HG02571 (cell line): ENCODE measurements at regions not wholly inside any gene's neighbourhood (a gene's known extent, or its start where the extent isn't known, plus 50 kb on each side); places are given as distances from the start of the nearest gene placed in this dataset.
"Not testable (repeated sequence)": the region's sequence is repeated elsewhere in the genome, so short reads cannot be mapped to it uniquely, and the experiment has no call there.

Experiments
- ATAC-seq: cut with Tn5 transposase; IDR thresholded peaks from one replicate; pipeline ENCODE4 v1.9.1; 2021; ENCODE audit warnings: mild to moderate bottlenecking, moderate library complexity; ENCODE audit not compliant: unreplicated experiment

- ATAC-seq, result no peak
These were observed 1527.1 kb upstream of the PRR20A start for GRCh38 chr13:55613429-55614187.

DNA sequence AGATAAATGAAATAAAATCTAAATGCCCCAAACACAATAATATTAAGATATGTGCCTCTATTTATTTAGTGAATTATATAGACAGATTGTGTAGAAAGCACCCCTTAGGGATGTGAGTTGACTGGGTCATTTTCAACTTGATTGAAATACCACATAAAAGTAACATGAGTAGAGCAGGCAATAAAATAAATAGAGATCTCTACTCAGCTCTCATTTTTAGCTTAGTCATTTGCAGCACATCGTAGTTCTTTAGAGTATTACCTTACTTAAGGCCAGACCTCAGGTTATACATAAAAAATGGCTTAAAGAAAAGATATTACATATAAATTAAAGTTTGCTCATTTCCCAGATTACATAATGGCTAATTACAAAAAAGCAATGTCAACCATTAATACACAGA, 1525.6 kb upstream of the PRR20A start:
- no peak for ATAC-seq

DNA sequence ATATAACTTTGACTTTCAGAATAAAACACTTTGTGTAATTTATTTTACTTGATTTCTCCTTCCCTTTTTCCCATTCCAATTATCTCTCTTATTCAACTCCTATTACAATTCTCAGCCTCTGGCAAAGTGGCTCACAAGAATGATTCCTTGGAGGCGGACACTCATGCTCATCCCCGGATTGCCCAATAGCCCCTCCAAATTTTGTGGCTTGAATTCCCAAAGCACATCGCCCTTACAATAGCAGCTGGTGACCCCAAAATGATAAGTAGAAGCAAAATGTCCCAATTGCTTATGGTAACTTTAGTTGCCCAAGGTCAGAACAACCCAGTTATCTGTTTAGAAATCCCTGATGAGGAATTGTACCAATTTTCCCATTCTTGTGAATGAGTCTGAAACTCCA, 1523.5 kb upstream of the PRR20A start:
- no peak for ATAC-seq

DNA sequence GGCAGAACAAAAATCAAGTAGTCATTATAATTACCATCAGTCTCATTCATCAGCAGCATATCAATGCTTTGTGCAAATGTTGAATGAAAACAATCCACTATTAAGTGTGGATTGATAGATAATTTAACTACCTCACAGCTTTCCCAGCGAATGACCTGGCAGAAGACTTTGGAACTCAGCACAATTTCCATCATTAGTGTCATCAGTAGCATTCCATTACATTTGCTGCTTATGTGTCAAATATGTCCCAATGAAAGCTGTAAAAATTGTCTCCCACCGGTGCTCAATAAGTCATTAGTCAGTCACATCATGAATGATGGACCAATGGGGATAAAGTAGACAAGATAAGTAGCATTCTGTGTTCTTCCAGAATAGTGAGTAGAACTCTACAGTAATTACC, 1513.5 kb upstream of the PRR20A start:
- ATAC-seq, result no peak

DNA sequence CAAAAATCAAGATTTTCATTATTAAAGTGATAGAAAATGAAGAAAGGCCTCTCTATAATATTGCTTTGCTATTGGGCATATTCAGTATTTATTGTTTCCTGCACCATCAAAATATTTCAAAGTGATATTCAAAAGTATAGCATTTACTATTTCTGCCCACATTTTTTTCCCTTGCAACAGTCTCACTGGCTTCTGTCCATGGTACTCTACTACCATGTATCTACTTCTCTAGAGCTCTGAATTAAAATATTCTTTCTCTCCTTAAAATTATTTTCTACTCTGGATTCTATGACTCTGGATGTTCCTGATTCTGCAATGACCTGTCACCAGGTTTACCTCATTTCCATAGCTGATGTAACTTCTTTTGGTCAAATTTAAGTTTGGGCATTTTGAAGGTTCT, 1508.3 kb upstream of the PRR20A start:
- no peak for ATAC-seq

DNA sequence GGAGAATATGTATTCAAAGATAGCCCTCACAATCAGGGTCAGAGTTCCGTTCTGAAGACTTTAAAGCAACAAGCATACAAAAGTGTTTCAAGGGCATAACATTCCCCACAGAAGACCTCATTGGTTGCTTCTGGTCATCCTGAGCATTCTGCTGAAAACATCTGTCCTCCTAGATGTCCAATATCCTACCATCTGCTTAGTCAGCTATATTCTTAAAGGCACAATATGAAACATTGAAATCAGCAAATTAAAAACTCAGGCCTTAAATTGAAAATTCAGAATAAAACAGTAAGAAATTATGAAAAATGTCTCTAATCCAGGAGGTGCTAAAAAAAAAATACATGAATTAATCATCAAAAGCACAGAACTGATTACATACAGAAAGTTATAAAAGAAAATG, 1491.2 kb upstream of the PRR20A start:
- no peak for ATAC-seq

- ATAC-seq, result no peak
These were observed 1488.1 kb upstream of the PRR20A start for GRCh38 chr13:55652657-55653056.

- ATAC-seq, result no peak
These were observed 1487.2 kb upstream of the PRR20A start for GRCh38 chr13:55653497-55653896.

- no peak for ATAC-seq
These were observed 1486.5 kb upstream of the PRR20A start for GRCh38 chr13:55654243-55654642.

- not testable (repeated sequence) for ATAC-seq
These were observed 1480.5 kb upstream of the PRR20A start for GRCh38 chr13:55660264-55660663.

- no peak for ATAC-seq
These were observed 1479.9 kb upstream of the PRR20A start for GRCh38 chr13:55660851-55661250.

- ATAC-seq, result no peak
These were observed 1479.2 kb upstream of the PRR20A start for GRCh38 chr13:55661505-55661904.

DNA sequence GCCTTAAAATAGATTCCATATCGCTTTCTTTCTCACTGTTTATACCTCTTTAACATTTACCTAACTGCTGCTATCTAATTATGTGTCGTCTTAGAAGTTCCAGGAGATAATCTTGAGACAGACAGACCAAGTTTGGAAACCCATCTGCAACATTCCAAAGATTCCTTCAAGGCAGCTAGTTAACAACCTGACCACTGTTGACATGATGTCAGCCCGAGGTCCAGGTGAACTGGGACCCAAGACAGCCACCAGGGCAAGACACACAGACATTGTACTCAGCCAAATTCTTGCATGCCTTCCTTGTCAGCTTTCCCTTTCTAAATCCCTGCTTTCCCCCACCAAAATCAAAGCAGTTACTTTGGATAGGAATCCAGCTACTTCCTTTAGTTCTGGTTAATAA, 1476.5 kb upstream of the PRR20A start:
- no peak for ATAC-seq

GRCh38 chr13:55669051-55669450, 1471.7 kb upstream of the PRR20A start:
- no peak for ATAC-seq

- ATAC-seq, result no peak
These were observed 1466.8 kb upstream of the PRR20A start for GRCh38 chr13:55673910-55674309.

- ATAC-seq, result no peak
These were observed 1457.9 kb upstream of the PRR20A start for GRCh38 chr13:55682776-55683175.

DNA sequence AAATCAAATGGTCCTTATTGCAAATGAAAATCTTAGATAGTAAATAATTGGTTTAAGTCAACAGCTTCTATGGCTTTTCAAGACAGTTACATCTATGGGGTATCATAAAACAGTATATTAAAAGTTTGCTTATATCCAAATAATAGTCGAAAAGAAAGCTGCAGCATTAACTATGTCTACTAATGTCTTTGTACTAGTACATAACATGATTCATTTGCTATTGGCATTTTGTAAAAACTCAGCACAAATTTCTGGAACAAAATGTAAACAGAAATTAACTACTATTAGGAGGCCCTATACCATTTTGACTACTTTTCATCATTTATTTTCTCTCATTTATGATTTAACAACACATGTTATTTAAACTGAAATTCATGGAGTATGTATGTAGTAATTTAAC, 1435.2 kb upstream of the PRR20A start:
- ATAC-seq, result no peak

- ATAC-seq, result no peak
These were observed 1434.7 kb upstream of the PRR20A start for GRCh38 chr13:55705971-55706370.

DNA sequence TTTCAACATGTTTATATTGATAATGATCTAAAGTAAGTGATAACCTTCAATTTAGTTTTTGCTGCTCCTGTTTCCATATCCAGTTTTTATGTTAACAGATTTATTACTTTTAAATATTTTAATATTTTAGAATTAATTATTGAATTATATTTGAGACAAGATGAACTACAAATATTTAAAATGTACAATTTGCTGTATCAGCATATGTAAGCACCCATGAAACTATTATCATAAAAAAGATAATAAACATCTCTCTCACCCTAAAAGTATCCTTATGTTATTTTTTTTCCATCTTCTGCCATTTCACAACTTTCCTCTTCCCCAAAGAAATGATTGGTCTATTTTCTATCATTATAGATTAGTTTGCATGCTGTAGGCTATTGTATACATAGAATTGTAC, 1426.6 kb upstream of the PRR20A start:
- ATAC-seq, result no peak

- ATAC-seq, result no peak
These were observed 1413.0 kb upstream of the PRR20A start for GRCh38 chr13:55727683-55728082.

- no peak for ATAC-seq
These were observed 1412.5 kb upstream of the PRR20A start for GRCh38 chr13:55728247-55728646.

DNA sequence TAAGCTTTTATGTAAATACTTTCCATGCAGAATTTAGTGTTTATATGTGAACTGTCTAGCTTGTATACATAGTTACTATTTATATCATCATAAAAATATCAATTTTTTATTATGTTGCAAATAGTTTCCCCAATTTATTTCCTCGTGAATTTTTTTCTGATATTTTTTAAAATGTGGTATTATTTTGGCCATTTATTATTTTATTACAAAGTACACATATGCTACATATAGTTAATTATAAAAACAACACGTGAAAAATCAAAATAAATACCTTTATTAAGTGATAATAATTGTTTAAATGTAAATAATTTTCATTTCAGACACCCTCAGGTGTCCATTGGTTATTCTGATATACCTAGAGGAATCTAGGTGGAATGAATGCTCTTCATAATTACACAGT, 1394.9 kb upstream of the PRR20A start:
- no peak for ATAC-seq

GRCh38 chr13:55761986-55762385, 1378.7 kb upstream of the PRR20A start:
- ATAC-seq, result no peak
